ENCODE measurements at regions not wholly inside any gene's neighbourhood (a gene's known extent, or its start where the extent isn't known, plus 50 kb on each side); places are given as distances from the start of the nearest gene placed in this dataset.

GRCh38 chr4:129822701-129823100 lies 726.7 kb downstream of the C4orf33 start:
- DNase-seq (ENCODE audit: extremely low spot score) = no peak
- Histone ChIP-seq H3K4me1 (no peaks in the 10 kb centered on the region), H3K4me3 (no peak overlapping the region), H3K9me3 (no peaks in the 10 kb centered on the region), H3K27ac (replicated peaks in 1 of 4) (no peak overlapping the region), H3K36me3 (no peaks in the 10 kb centered on the region), H3K27me3 (no peaks in the 10 kb centered on the region)
- WGBS = 70% methylated on average over 2 of the region's 2 CpGs
- TF ChIP-seq POLR2AphosphoS5 (IDR thresholded peaks at IDR 0.05) (no peak), CTCF (IDR thresholded peaks at IDR 0.05) (no peak)
- intact Hi-C loops (cut with DNase I) = no loop called here

GRCh38 chr4:129823105-129823504 lies 727.2 kb downstream of the C4orf33 start:
- intact Hi-C loops (cut with DNase I) = no loop called here
- H3K9me3 ChIP-seq = no peaks in the 10 kb centered on the region
- no peak for DNase-seq (ENCODE audit: extremely low spot score)
- no peaks in the 10 kb centered on the region for H3K4me1 ChIP-seq
- H3K36me3 ChIP-seq = no peaks in the 10 kb centered on the region
- H3K27me3 ChIP-seq = no peaks in the 10 kb centered on the region
- TF ChIP-seq POLR2A (IDR thresholded peaks at IDR 0.05; ENCODE audit: low read depth) (no peak), POLR2AphosphoS5 (IDR thresholded peaks at IDR 0.05) (no peak), EP300 (IDR thresholded peaks at IDR 0.05) (no peak), CTCF (IDR thresholded peaks at IDR 0.05) (no peak)
- H3K4me3 ChIP-seq = no peak overlapping the region
- H3K27ac ChIP-seq (replicated peaks in 1 of 4) = no peak overlapping the region

GRCh38 chr4:129829373-129829772 lies 733.4 kb downstream of the C4orf33 start:
- H3K4me3 ChIP-seq = no peak overlapping the region
- intact Hi-C loops (cut with DNase I) = no loop called here
- 83% methylated on average over 2 of the region's 2 CpGs for WGBS
- no peaks in the 10 kb centered on the region for H3K27me3 ChIP-seq
- TF ChIP-seq POLR2A (IDR thresholded peaks at IDR 0.05; ENCODE audit: low read depth) (no peak), CTCF (IDR thresholded peaks at IDR 0.05) (no peak), EP300 (IDR thresholded peaks at IDR 0.05) (no peak), POLR2AphosphoS5 (IDR thresholded peaks at IDR 0.05) (no peak)
- H3K9me3 ChIP-seq = no peaks in the 10 kb centered on the region
- DNase-seq (ENCODE audit: extremely low spot score) = no peak
- no peak overlapping the region for H3K27ac ChIP-seq (replicated peaks in 1 of 4)
- H3K36me3 ChIP-seq = no peaks in the 10 kb centered on the region
- H3K4me1 ChIP-seq = no peaks in the 10 kb centered on the region

- intact Hi-C loops (cut with DNase I) = no loop called here
Observed at GRCh38 chr4:129839687-129840086, 743.7 kb downstream of the C4orf33 start.

More at GRCh38 chr4:129839687-129840086, 743.7 kb downstream of the C4orf33 start:
- TF ChIP-seq POLR2A (IDR thresholded peaks at IDR 0.05; ENCODE audit: low read depth) (no peak), EP300 (IDR thresholded peaks at IDR 0.05) (no peak), CTCF (IDR thresholded peaks at IDR 0.05) (no peak), POLR2AphosphoS5 (IDR thresholded peaks at IDR 0.05) (no peak)
- Histone ChIP-seq H3K4me1 (no peaks in the 10 kb centered on the region), H3K27me3 (no peaks in the 10 kb centered on the region), H3K9me3 (no peaks in the 10 kb centered on the region), H3K36me3 (no peaks in the 10 kb centered on the region), H3K27ac (replicated peaks in 1 of 4) (no peak overlapping the region), H3K4me3 (no peak overlapping the region)
- DNase-seq (ENCODE audit: extremely low spot score) = no peak
- 60% methylated on average over 3 of the region's 3 CpGs for WGBS
